ENCODE measurements at regions not wholly inside any gene's neighbourhood (a gene's known extent, or its start where the extent isn't known, plus 50 kb on each side); places are given as distances from the start of the nearest gene placed in this dataset.

GRCh38 chr5:117945258-117945657 is 1043.1 kb downstream of the DTWD2 start:
- Histone ChIP-seq H3K4me3 (ENCODE audit: low read length) (no peak overlapping the region), H3K36me3 (replicated peaks; ENCODE audit: insufficient read depth, low read length) (no peaks in the 10 kb centered on the region), H3K9me3 (replicated peaks; ENCODE audit: insufficient read depth, low read length) (no peaks in the 10 kb centered on the region), H3K79me2 (ENCODE audit: low read length) (no peaks in the 10 kb centered on the region), H4K20me1 (ENCODE audit: insufficient read depth, low read length) (no peaks in the 10 kb centered on the region), H3K27me3 (replicated peaks; ENCODE audit: insufficient read depth, low read length) (no peaks in the 10 kb centered on the region), H2AFZ (ENCODE audit: low read length) (no peak overlapping the region), H3K9ac (ENCODE audit: low read length) (no peak overlapping the region), H3F3A (ENCODE audit: insufficient read depth, low read length) (no peaks in the 10 kb centered on the region), H3K4me2 (ENCODE audit: low read depth, low read length) (no peak overlapping the region), H3K27ac (ENCODE audit: low read length) (no peak overlapping the region), H3K4me1 (ENCODE audit: low read length) (no peaks in the 10 kb centered on the region), H3K9me2 (replicated peaks; ENCODE audit: insufficient read depth, low read length) (no peaks in the 10 kb centered on the region)
- TF ChIP-seq EZH2phosphoT487 (IDR thresholded peaks at IDR 0.05; ENCODE audit: low read length): no peak
- no peak for TF ChIP-seq CTCF (IDR thresholded peaks at IDR 0.05; ENCODE audit: low read length)
- TF ChIP-seq EZH2 (optimal IDR thresholded peaks at IDR 0.05; ENCODE audit: low read depth, low read length): no peak
- DNase-seq: no peak

GRCh38 chr5:117943541-117943940 is 1044.8 kb downstream of the DTWD2 start:
- DNase-seq: no peak
- H3K27ac ChIP-seq (ENCODE audit: low read length): no peak overlapping the region
- H3K79me2 ChIP-seq (ENCODE audit: low read length): no peaks in the 10 kb centered on the region

GRCh38 chr5:117942861-117943519 is 1045.4 kb downstream of the DTWD2 start:
- Histone ChIP-seq H3K9me2 (replicated peaks; ENCODE audit: insufficient read depth, low read length) (no peaks in the 10 kb centered on the region), H3K4me1 (ENCODE audit: low read length) (no peaks in the 10 kb centered on the region), H3K36me3 (replicated peaks; ENCODE audit: insufficient read depth, low read length) (no peaks in the 10 kb centered on the region), H3K79me2 (ENCODE audit: low read length) (no peaks in the 10 kb centered on the region), H3F3A (ENCODE audit: insufficient read depth, low read length) (no peaks in the 10 kb centered on the region), H3K4me3 (ENCODE audit: low read length) (no peak overlapping the region), H2AFZ (ENCODE audit: low read length) (no peak overlapping the region), H3K27ac (ENCODE audit: low read length) (no peak overlapping the region), H3K4me2 (ENCODE audit: low read depth, low read length) (no peak overlapping the region), H4K20me1 (ENCODE audit: insufficient read depth, low read length) (no peaks in the 10 kb centered on the region), H3K9ac (ENCODE audit: low read length) (no peak overlapping the region), H3K9me3 (replicated peaks; ENCODE audit: insufficient read depth, low read length) (no peaks in the 10 kb centered on the region), H3K27me3 (replicated peaks; ENCODE audit: insufficient read depth, low read length) (no peaks in the 10 kb centered on the region)
- TF ChIP-seq EZH2phosphoT487 (IDR thresholded peaks at IDR 0.05; ENCODE audit: low read length) (no peak), EZH2 (optimal IDR thresholded peaks at IDR 0.05; ENCODE audit: low read depth, low read length) (no peak), CTCF (IDR thresholded peaks at IDR 0.05; ENCODE audit: low read length) (no peak)
- no peak for DNase-seq

More at GRCh38 chr5:117943541-117943940, 1044.8 kb downstream of the DTWD2 start:
- Histone ChIP-seq H3K4me1 (ENCODE audit: low read length) (no peaks in the 10 kb centered on the region), H3K4me3 (ENCODE audit: low read length) (no peak overlapping the region), H3K36me3 (replicated peaks; ENCODE audit: insufficient read depth, low read length) (no peaks in the 10 kb centered on the region), H4K20me1 (ENCODE audit: insufficient read depth, low read length) (no peaks in the 10 kb centered on the region), H2AFZ (ENCODE audit: low read length) (no peak overlapping the region), H3K9ac (ENCODE audit: low read length) (no peak overlapping the region), H3K9me3 (replicated peaks; ENCODE audit: insufficient read depth, low read length) (no peaks in the 10 kb centered on the region), H3F3A (ENCODE audit: insufficient read depth, low read length) (no peaks in the 10 kb centered on the region), H3K27me3 (replicated peaks; ENCODE audit: insufficient read depth, low read length) (no peaks in the 10 kb centered on the region), H3K4me2 (ENCODE audit: low read depth, low read length) (no peak overlapping the region), H3K9me2 (replicated peaks; ENCODE audit: insufficient read depth, low read length) (no peaks in the 10 kb centered on the region)
- TF ChIP-seq CTCF (IDR thresholded peaks at IDR 0.05; ENCODE audit: low read length) (no peak), EZH2phosphoT487 (IDR thresholded peaks at IDR 0.05; ENCODE audit: low read length) (no peak), EZH2 (optimal IDR thresholded peaks at IDR 0.05; ENCODE audit: low read depth, low read length) (no peak)
